ENCODE measurements at regions not wholly inside any gene's neighbourhood (a gene's known extent, or its start where the extent isn't known, plus 50 kb on each side); places are given as distances from the start of the nearest gene placed in this dataset.

- no peak for DNase-seq (ENCODE audit: low read depth in 1 of 2, low spot score in 1 of 2)
- Histone ChIP-seq H3K4me3 (replicated peaks; ENCODE audit: insufficient read depth, low read length) (no peak overlapping the region), H3K27ac (replicated peaks) (no peak overlapping the region), H3K27me3 (ENCODE audit: insufficient read depth, poor library complexity, severe bottlenecking) (no peaks in the 10 kb centered on the region)
- no peak for TF ChIP-seq SPI1 (IDR thresholded peaks at IDR 0.05; ENCODE audit: borderline replicate concordance, low read depth)
- TF ChIP-seq CTCF (IDR thresholded peaks at IDR 0.05; ENCODE audit: insufficient read depth, low read length), result no peak
- no peak for TF ChIP-seq REST (IDR thresholded peaks at IDR 0.05; ENCODE audit: insufficient replicate concordance, low read depth)
- TF ChIP-seq GABPA (IDR thresholded peaks at IDR 0.05; ENCODE audit: low read depth), result no peak
- TF ChIP-seq POLR2AphosphoS5 (IDR thresholded peaks at IDR 0.05; ENCODE audit: low read depth), result no peak
Measured at GRCh38 chr1:196071447-196071846, 536.8 kb downstream of the KCNT2 start.

GRCh38 chr1:196070940-196071339 is 537.3 kb downstream of the KCNT2 start:
- TF ChIP-seq GABPA (IDR thresholded peaks at IDR 0.05; ENCODE audit: low read depth) (no peak), CTCF (IDR thresholded peaks at IDR 0.05; ENCODE audit: insufficient read depth, low read length) (no peak), POLR2AphosphoS5 (IDR thresholded peaks at IDR 0.05; ENCODE audit: low read depth) (no peak), REST (IDR thresholded peaks at IDR 0.05; ENCODE audit: insufficient replicate concordance, low read depth) (no peak), SPI1 (IDR thresholded peaks at IDR 0.05; ENCODE audit: borderline replicate concordance, low read depth) (no peak)
- H3K4me3 ChIP-seq (replicated peaks; ENCODE audit: insufficient read depth, low read length), result no peak overlapping the region
- H3K27ac ChIP-seq (replicated peaks), result no peak overlapping the region
- no peak for DNase-seq (ENCODE audit: low read depth in 1 of 2, low spot score in 1 of 2)
- H3K27me3 ChIP-seq (ENCODE audit: insufficient read depth, poor library complexity, severe bottlenecking), result no peaks in the 10 kb centered on the region

- no peak for DNase-seq (ENCODE audit: low read depth in 1 of 2, low spot score in 1 of 2)
- Histone ChIP-seq H3K4me3 (replicated peaks; ENCODE audit: insufficient read depth, low read length) (no peak overlapping the region), H3K27me3 (ENCODE audit: insufficient read depth, poor library complexity, severe bottlenecking) (no peaks in the 10 kb centered on the region), H3K27ac (replicated peaks) (no peak overlapping the region)
- TF ChIP-seq POLR2AphosphoS5 (IDR thresholded peaks at IDR 0.05; ENCODE audit: low read depth) (no peak), CTCF (IDR thresholded peaks at IDR 0.05; ENCODE audit: insufficient read depth, low read length) (no peak), SPI1 (IDR thresholded peaks at IDR 0.05; ENCODE audit: borderline replicate concordance, low read depth) (no peak), GABPA (IDR thresholded peaks at IDR 0.05; ENCODE audit: low read depth) (no peak)
Measured at GRCh38 chr1:196063952-196064351, 544.3 kb downstream of the KCNT2 start.

- Histone ChIP-seq H3K27ac (replicated peaks) (no peak overlapping the region), H3K27me3 (ENCODE audit: insufficient read depth, poor library complexity, severe bottlenecking) (no peaks in the 10 kb centered on the region), H3K4me3 (replicated peaks; ENCODE audit: insufficient read depth, low read length) (no peak overlapping the region)
- no peak for DNase-seq (ENCODE audit: low read depth in 1 of 2, low spot score in 1 of 2)
- TF ChIP-seq CTCF (IDR thresholded peaks at IDR 0.05; ENCODE audit: insufficient read depth, low read length) (no peak), GABPA (IDR thresholded peaks at IDR 0.05; ENCODE audit: low read depth) (no peak), SPI1 (IDR thresholded peaks at IDR 0.05; ENCODE audit: borderline replicate concordance, low read depth) (no peak), REST (IDR thresholded peaks at IDR 0.05; ENCODE audit: insufficient replicate concordance, low read depth) (no peak), POLR2AphosphoS5 (IDR thresholded peaks at IDR 0.05; ENCODE audit: low read depth) (no peak)
Measured at GRCh38 chr1:196063294-196063693, 544.9 kb downstream of the KCNT2 start.

Data from HL-60 (cell line).